Heart left ventricle (tissue), 16 donors: ENCODE measurements at regions not wholly inside any gene's neighbourhood (a gene's known extent, or its start where the extent isn't known, plus 50 kb on each side); places are given as distances from the start of the nearest gene placed in this dataset.
"Not testable (repeated sequence)": the region's sequence is repeated elsewhere in the genome, so short reads cannot be mapped to it uniquely, and the experiment has no call there.

Experiments used
- ATAC-seq, 4 donors: fragments of 200-7000 bp; cut with Tn5 transposase; one replicate each; pipeline ENCODE4 v1.9.1; 2020 to 2022; ENCODE audit warnings: moderate library complexity in 4 of 4, mild to moderate bottlenecking in 3 of 4, moderate number of reproducible peaks in 1 of 4
- DNase-seq, 5 donors: peaks; one replicate each; pipeline ENCODE4 v3.0.0-alpha.2; 2020
- H3K27ac ChIP-seq, 12 donors: fragments of 200-600 bp; sonication (generic) in 4 of 12; one replicate each; pipeline versions ENCODE4 v1.5.0 to v1.8.0; 2016 to 2022; ENCODE audit warnings: mild to moderate bottlenecking in 2 of 12
- H3K27me3 ChIP-seq, 9 donors: fragments of 200-600 bp; sonication (generic) in 2 of 9; one replicate each; pipeline versions ENCODE4 v1.5.1 to v1.8.0; 2016 to 2022; ENCODE audit warnings: mild to moderate bottlenecking in 3 of 9
- H3K36me3 ChIP-seq, 9 donors: fragments of 200-600 bp; sonication (generic) in 2 of 9; one replicate each; pipeline versions ENCODE4 v1.5.0 to v1.8.0; 2018 to 2022; ENCODE audit warnings: mild to moderate bottlenecking in 2 of 9
- H3K4me1 ChIP-seq, 12 donors: fragments of 200-600 bp; sonication (generic) in 4 of 12; one replicate each; pipeline versions ENCODE4 v1.5.0 to v1.8.0; 2016 to 2022; ENCODE audit warnings: mild to moderate bottlenecking in 3 of 12
- H3K4me3 ChIP-seq, 12 donors: fragments of 200-600 bp; sonication (generic) in 4 of 12; one replicate each; pipeline versions ENCODE4 v1.5.0 to v1.8.0; 2017 to 2022; ENCODE audit warnings: mild to moderate bottlenecking in 9 of 12, moderate library complexity in 4 of 12
- H3K9me3 ChIP-seq, 12 donors: fragments of 200-600 bp; sonication (generic) in 4 of 12; one replicate each; pipeline versions ENCODE4 v1.5.0 to v1.8.0; 2016 to 2022; ENCODE audit warnings: mild to moderate bottlenecking in 1 of 12
- CTCF ChIP-seq, 12 donors: fragments of 200-600 bp; sonication (generic) in 4 of 12; IDR thresholded peaks; one replicate each; pipeline versions ENCODE4 v1.5.0 to v1.8.0; 2018 to 2022; ENCODE audit warnings: antibody characterized with exemption in 12 of 12, mild to moderate bottlenecking in 5 of 12
- POLR2A ChIP-seq, 2 donors: fragments of 450-650 bp; IDR thresholded peaks; one replicate each; pipeline ENCODE4 v1.6.1; 2017; ENCODE audit warnings: antibody characterized with exemption in 2 of 2, mild to moderate bottlenecking in 2 of 2, moderate library complexity in 2 of 2
- WGBS, 4 donors: extraction: QIAGEN DNeasy Blood & Tissue Kit in 2 of 4; methylation state at CpG; one replicate each; pipeline versions ENCODE4 v1.1.5 to v1.1.7; 2013 to 2018; 5-methylcytosine and 5-hydroxymethylcytosine counted together
- intact Hi-C, 10 donors: fragments of 100-400 bp; cut with DNase I; formaldehyde crosslinking; loops; one replicate each; pipeline versions ENCODE4 v1.11.1 to v1.14.2; 2022
- donor health status: ischemic (EF 13 %, LVEDD 7.1; RV severe dilation, severe dysfunction).
- donor health status: healthy with polysubstance abuse.
- donor health status: DM: no; HTN: yes; CAD: no.
- donor health status: DM: no; HTN: no; CAD: no.
- donor health status: ischemic (EF 25% LVEDD 6.9; RV normal size, moderate dysfunction).
- donor health status: ischemic (EF 25% LVEDD 5.7; RV mildly dilated, moderate dysfunction).
- donor health status: healthy.
- donor health status: DM: yes; HTN: yes; CAD: no.
- donor health status: ischemic (EF 35%, LVEDD 5.7; RV mildly dilated, moderate dysfunction).
- donor health status: nonischemic (EF 11% LVEDD 7.7; RV severe dilation, severe dysfunction).
- donor health status: DM: yes; HTN: yes; CAD: no.
- donor health status: PGD.
- donor health status: ischemic (EF 29% LVEDD 5.4; RV normal size, mild dysfunction).
- donor health status: nonischemic (EF 23%, LVEDD 6.1; RV moderate dilation, normal function).

GRCh38 chr4:173111031-173111430 lies 57.6 kb upstream of the GALNT7 start:
- Histone ChIP-seq H3K4me3 (no peak overlapping the region), H3K27ac (no peak overlapping the region), H3K36me3 (no peaks in the 10 kb centered on the region), H3K4me1 (no peaks in the 10 kb centered on the region), H3K9me3 (peaks cover 0 to 6% (median 0%) of the 10 kb centered on the region in 12 donors), H3K27me3 (no peaks in the 10 kb centered on the region)
- intact Hi-C loops = loop anchor here in 1 of 10 donors (2.0 kb wide), 1 partner anchor 56 kb away; no protein-coding TSS in a partner anchor
- no peak for TF ChIP-seq CTCF (IDR thresholded peaks at IDR 0.05)
- TF ChIP-seq POLR2A (IDR thresholded peaks at IDR 0.05) = no peak
- ATAC-seq = no peak
- no peak for DNase-seq

GRCh38 chr4:173117430-173117829 lies 51.2 kb upstream of the GALNT7 start:
- H3K27me3 ChIP-seq, intact Hi-C loops, H3K27ac ChIP-seq, DNase-seq, ATAC-seq, H3K4me3 ChIP-seq, H3K36me3 ChIP-seq: not testable (repeated sequence)
- H3K9me3 ChIP-seq = peaks cover 0 to 12% (median 0%) of the 10 kb centered on the region in 12 donors
- peaks cover 0 to 11% (median 0%) of the 10 kb centered on the region in 12 donors for H3K4me1 ChIP-seq
- WGBS, 4 donors = 58 to 77% (median 67%) methylated on average over 3 of the region's 3 CpGs
